ENCODE measurements at regions not wholly inside any gene's neighbourhood (a gene's known extent, or its start where the extent isn't known, plus 50 kb on each side); places are given as distances from the start of the nearest gene placed in this dataset.

DNA sequence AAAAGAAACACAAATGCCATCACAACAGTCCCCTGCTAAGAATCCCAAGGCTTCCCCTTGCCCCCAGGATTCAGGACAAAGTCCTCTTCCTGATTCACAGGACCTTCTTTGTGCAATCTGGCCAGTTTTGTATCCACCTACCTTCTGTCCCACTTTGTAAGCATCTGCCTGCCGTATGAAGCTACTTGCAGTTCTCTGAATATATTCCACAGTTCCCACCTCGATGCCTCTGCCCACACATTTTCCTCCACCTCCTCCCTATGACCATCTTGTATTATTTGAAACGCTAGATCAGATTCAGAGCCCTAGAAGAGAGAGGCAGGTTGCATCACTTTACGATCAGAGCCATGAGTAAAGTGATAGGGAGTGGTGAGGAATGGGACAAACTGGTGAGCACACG is 159.2 kb upstream of the XYLT1 start:
- peaks cover 10% of the 10 kb centered on the region for H3K9me3 Mint-ChIP-seq
- H3K4me1 Mint-ChIP-seq = peaks cover 6% of the 10 kb centered on the region
- H3K27ac Mint-ChIP-seq = no peak overlapping the region
- ATAC-seq = no peak
- H3K36me3 Mint-ChIP-seq = peaks cover 6% of the 10 kb centered on the region
- DNase-seq (ENCODE audit: low spot score in 2 of 2) = no peak
- H3K4me3 Mint-ChIP-seq = no peak overlapping the region

GRCh38 chr16:17628983-17629382 is 158.2 kb upstream of the XYLT1 start:
- no peak overlapping the region for H3K4me3 Mint-ChIP-seq
- peaks cover 7% of the 10 kb centered on the region for H3K9me3 Mint-ChIP-seq
- ATAC-seq (no peak), DNase-seq (ENCODE audit: low spot score in 2 of 2) (no peak)
- no peak overlapping the region for H3K27ac Mint-ChIP-seq
- H3K36me3 Mint-ChIP-seq = no peaks in the 10 kb centered on the region
- peaks cover 6% of the 10 kb centered on the region for H3K4me1 Mint-ChIP-seq

- ATAC-seq (no peak), DNase-seq (ENCODE audit: low spot score in 2 of 2) (no peak)
- no peak overlapping the region for H3K4me3 Mint-ChIP-seq
- peaks cover 11% of the 10 kb centered on the region for H3K4me1 Mint-ChIP-seq
- peaks cover 7% of the 10 kb centered on the region for H3K9me3 Mint-ChIP-seq
- H3K36me3 Mint-ChIP-seq = no peaks in the 10 kb centered on the region
- no peak overlapping the region for H3K27ac Mint-ChIP-seq
These were observed 151.6 kb upstream of the XYLT1 start for GRCh38 chr16:17622366-17622765.

GRCh38 chr16:17619261-17619660 is 148.5 kb upstream of the XYLT1 start:
- no peak overlapping the region for H3K4me3 Mint-ChIP-seq
- DNase-seq (ENCODE audit: low spot score in 2 of 2) = no peak
- H3K27ac Mint-ChIP-seq = no peak overlapping the region
- ATAC-seq = no peak
- no peaks in the 10 kb centered on the region for H3K9me3 Mint-ChIP-seq
- H3K4me1 Mint-ChIP-seq = peaks cover 16% of the 10 kb centered on the region
- H3K36me3 Mint-ChIP-seq = no peaks in the 10 kb centered on the region

- Mint-ChIP-seq H3K4me3 (no peak overlapping the region), H3K4me1 (peaks cover 16% of the 10 kb centered on the region), H3K27ac (no peak overlapping the region)
These were observed 146.3 kb upstream of the XYLT1 start for GRCh38 chr16:17617021-17617552.

GRCh38 chr16:17612336-17612735 is 141.6 kb upstream of the XYLT1 start:
- Mint-ChIP-seq H3K4me3 (no peak overlapping the region), H3K27ac (no peak overlapping the region)

More at GRCh38 chr16:17617021-17617552, 146.3 kb upstream of the XYLT1 start:
- no peak for ATAC-seq
- Mint-ChIP-seq H3K36me3 (no peaks in the 10 kb centered on the region), H3K9me3 (no peaks in the 10 kb centered on the region)
- DNase-seq (ENCODE audit: low spot score in 2 of 2) = no peak

DNA sequence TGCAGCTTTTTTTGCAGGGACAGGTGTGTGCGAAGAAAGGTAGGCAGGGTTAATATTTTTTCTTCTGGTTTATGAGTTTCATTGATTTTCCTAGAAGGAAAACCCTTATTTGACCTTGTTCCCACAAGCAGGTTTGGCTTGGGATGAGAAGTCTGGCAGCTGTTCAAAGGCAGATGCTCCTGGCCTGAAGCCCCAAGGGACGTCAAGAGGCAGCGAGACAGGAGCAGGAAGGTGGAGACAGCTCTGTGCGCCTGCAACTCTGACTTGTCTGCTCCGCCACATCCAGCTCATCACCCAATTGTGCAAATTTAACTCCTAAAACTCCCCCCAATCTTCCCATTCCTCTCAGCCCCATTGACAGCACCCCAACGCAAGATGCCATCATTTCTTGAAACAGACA is 136.8 kb upstream of the XYLT1 start:
- Mint-ChIP-seq H3K4me1 (peaks cover 25% of the 10 kb centered on the region), H3K36me3 (peaks cover 5% of the 10 kb centered on the region), H3K27ac (peak overlapping the region; percentile 76), H3K4me3 (peak overlapping the region; percentile 49), H3K9me3 (no peaks in the 10 kb centered on the region)
- ATAC-seq (no peak), DNase-seq (ENCODE audit: low spot score in 2 of 2) (no peak)

More at GRCh38 chr16:17612336-17612735, 141.6 kb upstream of the XYLT1 start:
- no peak for ATAC-seq
- no peak for DNase-seq (ENCODE audit: low spot score in 2 of 2)
- Mint-ChIP-seq H3K36me3 (no peaks in the 10 kb centered on the region), H3K4me1 (peaks cover 13% of the 10 kb centered on the region), H3K9me3 (no peaks in the 10 kb centered on the region)

- peak overlapping the region; percentile 76 for H3K27ac Mint-ChIP-seq
- H3K4me3 Mint-ChIP-seq = peak overlapping the region; percentile 49
- H3K36me3 Mint-ChIP-seq = peaks cover 5% of the 10 kb centered on the region
- ATAC-seq = peak; percentile 49
- H3K9me3 Mint-ChIP-seq = no peaks in the 10 kb centered on the region
- DNase-seq (ENCODE audit: low spot score in 2 of 2) = no peak
- H3K4me1 Mint-ChIP-seq = peaks cover 25% of the 10 kb centered on the region
These were observed 136.3 kb upstream of the XYLT1 start for GRCh38 chr16:17607075-17607509.

DNA sequence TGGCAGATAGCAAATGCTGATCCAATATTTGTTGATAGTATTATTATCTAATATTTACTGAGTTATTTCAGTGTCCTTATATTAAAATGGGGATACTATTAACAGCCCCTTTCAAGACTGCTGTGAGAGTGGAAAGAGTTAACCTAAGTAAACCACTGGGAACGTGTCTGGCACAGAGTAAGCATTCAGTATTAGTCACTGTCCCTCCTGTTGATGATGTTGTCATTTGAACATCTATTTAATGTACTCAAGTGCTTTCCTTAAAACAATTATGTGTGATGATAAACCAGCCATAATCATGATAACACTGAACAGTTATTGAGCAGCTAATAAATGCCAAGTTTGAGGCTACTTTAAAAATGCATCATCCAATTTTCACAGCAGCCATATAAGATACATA is 135.7 kb upstream of the XYLT1 start:
- Mint-ChIP-seq H3K36me3 (peaks cover 5% of the 10 kb centered on the region), H3K27ac (peak overlapping the region; percentile 76), H3K4me1 (peaks cover 25% of the 10 kb centered on the region), H3K4me3 (peak overlapping the region; percentile 49), H3K9me3 (no peaks in the 10 kb centered on the region)
- ATAC-seq = peak; percentile 83
- DNase-seq (ENCODE audit: low spot score in 2 of 2) = no peak

- Mint-ChIP-seq H3K36me3 (peaks cover 5% of the 10 kb centered on the region), H3K27ac (peak overlapping the region; percentile 76), H3K4me3 (no peak overlapping the region), H3K9me3 (no peaks in the 10 kb centered on the region), H3K4me1 (peaks cover 25% of the 10 kb centered on the region)
- no peak for ATAC-seq
- DNase-seq (ENCODE audit: low spot score in 2 of 2) = no peak
These were observed 135.0 kb upstream of the XYLT1 start for GRCh38 chr16:17605784-17606183.

DNA sequence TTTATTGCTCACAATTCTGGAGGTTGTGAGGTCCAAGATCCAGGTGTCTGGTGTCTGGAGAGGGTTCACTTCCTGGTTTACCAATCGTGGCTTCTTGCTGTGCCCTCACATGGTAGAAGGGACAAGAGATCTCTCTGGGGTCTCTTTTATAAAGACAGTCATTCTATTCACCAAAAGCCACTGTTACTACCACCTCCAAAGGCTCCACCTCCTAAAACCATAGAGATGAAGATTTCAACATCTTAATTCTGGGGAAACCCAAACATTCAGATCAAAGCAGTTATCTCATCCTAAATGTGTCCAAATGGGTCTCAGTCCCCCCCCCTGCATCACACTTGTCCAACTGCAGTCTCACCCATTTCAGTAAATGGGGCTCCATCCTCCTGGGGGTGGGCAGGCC is 132.9 kb upstream of the XYLT1 start:
- peaks cover 3% of the 10 kb centered on the region for H3K9me3 Mint-ChIP-seq
- peaks cover 25% of the 10 kb centered on the region for H3K4me1 Mint-ChIP-seq
- peaks cover 5% of the 10 kb centered on the region for H3K36me3 Mint-ChIP-seq
- DNase-seq (ENCODE audit: low spot score in 2 of 2) (no peak), ATAC-seq (no peak)
- peak overlapping the region; percentile 88 for H3K27ac Mint-ChIP-seq
- no peak overlapping the region for H3K4me3 Mint-ChIP-seq

DNA sequence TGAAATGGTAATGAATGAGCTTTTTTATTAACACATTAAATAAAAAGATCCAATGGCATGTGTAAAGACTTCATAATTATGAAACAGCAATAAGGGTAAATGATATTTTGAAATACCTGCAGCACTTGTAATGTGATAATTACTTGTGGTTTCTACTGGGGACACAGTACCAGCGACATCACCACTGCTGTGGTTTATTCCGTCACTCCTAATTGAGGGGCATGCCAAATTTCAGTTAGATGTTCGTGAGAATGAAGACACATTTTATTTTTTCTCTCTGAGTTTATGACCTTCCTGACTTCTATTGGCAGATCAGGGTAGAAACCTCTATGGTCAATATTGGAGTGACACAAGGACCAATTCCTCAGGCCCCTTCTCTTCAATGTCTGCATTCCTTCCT is 131.9 kb upstream of the XYLT1 start:
- Mint-ChIP-seq H3K4me1 (peaks cover 21% of the 10 kb centered on the region), H3K9me3 (peaks cover 11% of the 10 kb centered on the region), H3K4me3 (no peak overlapping the region), H3K36me3 (peaks cover 5% of the 10 kb centered on the region), H3K27ac (no peak overlapping the region)
- no peak for DNase-seq (ENCODE audit: low spot score in 2 of 2)
- ATAC-seq = peak; percentile 60

DNA sequence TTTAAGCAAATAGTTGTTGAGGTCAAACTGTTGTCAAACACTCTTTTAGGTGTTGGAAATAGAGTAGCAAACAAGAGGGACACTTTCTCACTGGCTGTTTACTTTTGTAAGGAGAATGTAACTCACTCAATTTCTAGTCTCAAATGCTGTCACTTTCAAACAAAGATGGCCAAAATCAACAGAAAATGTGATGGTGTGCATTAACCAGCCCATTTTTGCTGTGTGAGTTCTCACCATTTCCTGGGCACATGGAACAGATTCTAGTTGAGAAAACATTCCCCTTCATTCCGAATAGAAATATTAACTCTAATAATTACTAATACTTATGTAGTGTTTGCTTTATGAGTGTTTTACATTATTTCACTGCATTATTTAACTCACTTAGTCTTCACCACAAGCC is 128.2 kb upstream of the XYLT1 start:
- no peak overlapping the region for H3K27ac Mint-ChIP-seq
- no peak for DNase-seq (ENCODE audit: low spot score in 2 of 2)
- H3K36me3 Mint-ChIP-seq = peaks cover 3% of the 10 kb centered on the region
- no peak overlapping the region for H3K4me3 Mint-ChIP-seq
- peaks cover 11% of the 10 kb centered on the region for H3K9me3 Mint-ChIP-seq
- no peak for ATAC-seq
- H3K4me1 Mint-ChIP-seq = peaks cover 4% of the 10 kb centered on the region

DNA sequence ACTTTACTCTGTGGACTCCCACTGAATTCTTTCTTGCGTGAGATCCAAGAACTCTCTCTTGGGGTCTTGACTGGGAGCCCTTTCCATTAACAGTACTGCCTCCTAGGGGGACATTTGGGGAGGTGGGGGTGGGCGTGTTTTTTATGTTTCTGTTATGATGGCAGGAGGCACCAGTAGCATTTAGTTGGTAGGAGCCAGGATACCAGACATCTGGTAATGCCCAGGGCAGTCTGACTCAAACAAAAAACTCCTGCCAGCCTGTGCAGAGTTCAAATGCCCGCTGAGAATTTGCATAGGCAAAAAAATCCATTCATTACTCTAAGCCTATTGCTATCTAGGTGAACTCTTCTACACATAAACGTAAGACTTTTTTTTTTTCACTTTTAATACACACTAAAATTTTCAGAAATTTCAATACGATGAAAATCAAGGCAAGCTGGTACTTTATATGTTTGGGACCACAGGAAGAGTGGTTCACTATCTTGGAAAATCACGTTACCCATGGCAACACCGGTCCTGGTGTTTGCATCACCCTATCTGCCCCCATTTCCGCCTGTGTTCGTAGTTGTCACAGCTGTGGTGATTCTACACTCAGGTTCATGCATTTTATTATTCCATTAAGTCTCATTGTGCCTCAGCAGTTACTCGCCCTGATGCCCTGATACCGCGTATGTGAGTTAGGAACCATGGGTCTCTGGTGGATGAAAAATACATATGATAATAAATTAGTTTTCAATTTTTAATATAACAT is 121.1 kb upstream of the XYLT1 start:
- H3K27ac Mint-ChIP-seq = peak overlapping the region; percentile 99
- H3K4me3 Mint-ChIP-seq = peak overlapping the region; percentile 64
- peak; percentile 65 for ATAC-seq
- DNase-seq (ENCODE audit: low spot score in 2 of 2) = no peak
- peaks cover 42% of the 10 kb centered on the region for H3K4me1 Mint-ChIP-seq
- peaks cover 12% of the 10 kb centered on the region for H3K36me3 Mint-ChIP-seq
- H3K9me3 Mint-ChIP-seq = peaks cover 5% of the 10 kb centered on the region

GRCh38 chr16:17590711-17591654 is 120.2 kb upstream of the XYLT1 start:
- peaks cover 12% of the 10 kb centered on the region for H3K36me3 Mint-ChIP-seq
- peaks cover 42% of the 10 kb centered on the region for H3K4me1 Mint-ChIP-seq
- ATAC-seq (peak; percentile 91), DNase-seq (ENCODE audit: low spot score in 2 of 2) (peak; percentile 63 to 86)
- peaks cover 5% of the 10 kb centered on the region for H3K9me3 Mint-ChIP-seq
- H3K4me3 Mint-ChIP-seq = peak overlapping the region; percentile 64
- peak overlapping the region; percentile 99 for H3K27ac Mint-ChIP-seq

Data from stimulated activated effector memory CD8-positive, alpha-beta T cell treated with anti-CD3 and anti-CD28 coated beads, Interleukin-12 subunit alpha, Interleukin-12 subunit beta, amount 100 ng/mL, for 72 hours (primary cell).